Fibroblast of the aortic adventitia (primary cell): ENCODE measurements at regions not wholly inside any gene's neighbourhood (a gene's known extent, or its start where the extent isn't known, plus 50 kb on each side); places are given as distances from the start of the nearest gene placed in this dataset. TPM values are rescaled to one million over a fixed set of nuclear protein-coding genes. Genes with fewer than 3 reads are reported as not detected.

ENCODE experiments used
- DNase-seq: peaks from one replicate; pipeline ENCODE4 v3.0.0-alpha.2; 2010; ENCODE audit warnings: low read depth
- H3K4me3 ChIP-seq: 2 replicates; pipeline ENCODE4 v1.5.1; 2011; ENCODE audit warnings: low read depth, mild to moderate bottlenecking, control low read depth, low read length, moderate library complexity
- CTCF ChIP-seq: IDR thresholded peaks from 2 replicates; pipeline ENCODE4 v1.5.1; 2011; ENCODE audit warnings: mild to moderate bottlenecking, low read length, control low read depth, inconsistent platforms; ENCODE audit not compliant: insufficient read depth
- small RNA-seq: library from RNA; depleted of rRNA; stranded (forward); fragments of <200 nt; gene quantifications from one replicate; pipeline ENCODE3, GENCODE V24; 2012

GRCh38 chr12:41624571-41624970 lies 436.5 kb downstream of the PDZRN4 start:
- DNase-seq = no peak
- H3K4me3 ChIP-seq = no peak overlapping the region
- no peak for TF ChIP-seq CTCF

Small RNAs in the stretch of these regions (small RNA-seq; reads per million reads assigned to genes)
- gene RNA5SP360 = not detected
